NCI-H2107 (cell line): ENCODE measurements at regions not wholly inside any gene's neighbourhood (a gene's known extent, or its start where the extent isn't known, plus 50 kb on each side); places are given as distances from the start of the nearest gene placed in this dataset.
"Not testable (repeated sequence)": the region's sequence is repeated elsewhere in the genome, so short reads cannot be mapped to it uniquely, and the experiment has no call there.

Source experiments
- DNase-seq: peaks from one replicate; lab custom pipeline; 2025; lab: John Stamatoyannopoulos, UW

GRCh38 chr5:82956600-82956999, 120.6 kb downstream of the TMEM167A start:
- DNase-seq: no peak

GRCh38 chr5:82952326-82952725, 124.9 kb downstream of the TMEM167A start:
- no peak for DNase-seq

GRCh38 chr5:82944267-82944666, 132.9 kb downstream of the TMEM167A start:
- not testable (repeated sequence) for DNase-seq

- DNase-seq: no peak
Measured at GRCh38 chr5:82942083-82942881, 134.9 kb downstream of the TMEM167A start.

GRCh38 chr5:82938901-82939725, 138.1 kb downstream of the TMEM167A start:
- DNase-seq: no peak

GRCh38 chr5:82932473-82933220, 144.5 kb downstream of the TMEM167A start:
- not testable (repeated sequence) for DNase-seq

- DNase-seq: no peak
Measured at GRCh38 chr5:82931110-82931509, 146.1 kb downstream of the TMEM167A start.

GRCh38 chr5:82925061-82925411, 152.2 kb downstream of the TMEM167A start:
- no peak for DNase-seq

GRCh38 chr5:82924226-82925060, 152.8 kb downstream of the TMEM167A start:
- DNase-seq: no peak

- DNase-seq: no peak
Measured at GRCh38 chr5:82922086-82922734, 155.0 kb downstream of the TMEM167A start.

GRCh38 chr5:82918311-82919031, 158.7 kb downstream of the TMEM167A start:
- DNase-seq: no peak

- DNase-seq: no peak
Measured at GRCh38 chr5:82917584-82917983, 159.6 kb downstream of the TMEM167A start.

- no peak for DNase-seq
Measured at GRCh38 chr5:82913971-82914370, 163.2 kb downstream of the TMEM167A start.

- DNase-seq: no peak
Measured at GRCh38 chr5:82912462-82912861, 164.7 kb downstream of the TMEM167A start.

GRCh38 chr5:82911910-82912309, 165.3 kb downstream of the TMEM167A start:
- DNase-seq: no peak

- DNase-seq: no peak
Measured at GRCh38 chr5:82910905-82911304, 166.3 kb downstream of the TMEM167A start.

GRCh38 chr5:82910491-82910890, 166.7 kb downstream of the TMEM167A start:
- no peak for DNase-seq

- DNase-seq: no peak
Measured at GRCh38 chr5:82909771-82910170, 167.4 kb downstream of the TMEM167A start.

- DNase-seq: no peak
Measured at GRCh38 chr5:82905986-82906385, 171.2 kb downstream of the TMEM167A start.

GRCh38 chr5:82901281-82901888, 175.8 kb downstream of the TMEM167A start:
- DNase-seq: no peak
